Esophagus squamous epithelium (tissue), 4 donors: ENCODE measurements at regions not wholly inside any gene's neighbourhood (a gene's known extent, or its start where the extent isn't known, plus 50 kb on each side); places are given as distances from the start of the nearest gene placed in this dataset.

ENCODE experiments used
- CTCF ChIP-seq, 6 experiments: fragments of 450-650 bp in 4 of 6; fragments of 200-600 bp in 2 of 6; sonication (generic) in 2 of 6; IDR thresholded peaks; one replicate each; pipeline ENCODE4 v1.5.1; 2016 to 2019; ENCODE audit warnings: antibody characterized with exemption in 6 of 6, mild to moderate bottlenecking in 4 of 6, moderate library complexity in 4 of 6
- POLR2A ChIP-seq, 4 donors: fragments of 450-650 bp; IDR thresholded peaks; one replicate each; pipeline ENCODE4 v1.6.1; 2017; ENCODE audit warnings: antibody characterized with exemption in 4 of 4, mild to moderate bottlenecking in 4 of 4, moderate library complexity in 3 of 4

- no peak for TF ChIP-seq CTCF (IDR thresholded peaks at IDR 0.05)
- no peak for TF ChIP-seq POLR2A (IDR thresholded peaks at IDR 0.05)
These were observed 171.8 kb downstream of the ACTL8 start for GRCh38 chr1:17926906-17927305.
